NCI-H460 (cell line): ENCODE measurements at regions not wholly inside any gene's neighbourhood (a gene's known extent, or its start where the extent isn't known, plus 50 kb on each side); places are given as distances from the start of the nearest gene placed in this dataset.
"Not testable (repeated sequence)": the region's sequence is repeated elsewhere in the genome, so short reads cannot be mapped to it uniquely, and the experiment has no call there.

Experiments used
- DNase-seq: peaks from one replicate; pipeline ENCODE4 v3.0.0-alpha.2; 2016; ENCODE audit warnings: low read depth; ENCODE audit errors: extremely low read depth

DNA sequence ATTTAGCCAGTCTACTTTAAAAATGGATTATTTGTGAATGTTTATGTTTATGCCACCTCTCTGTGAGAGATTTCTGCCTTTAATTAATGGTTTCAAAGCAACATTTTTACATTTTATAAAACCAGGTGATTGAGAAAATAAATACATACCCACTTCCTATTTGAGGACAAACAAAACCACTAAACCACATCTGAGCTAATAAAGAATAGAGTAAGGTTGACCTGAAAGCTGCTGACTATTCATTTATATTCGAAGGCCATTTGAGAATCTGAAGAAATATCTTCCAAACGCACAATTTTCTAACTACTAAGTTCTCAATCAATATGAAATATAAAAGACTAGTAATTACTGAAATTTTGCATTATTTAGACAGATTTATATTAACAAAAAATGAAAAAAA lies 705.1 kb downstream of the XPNPEP1 start:
- DNase-seq: no peak

DNA sequence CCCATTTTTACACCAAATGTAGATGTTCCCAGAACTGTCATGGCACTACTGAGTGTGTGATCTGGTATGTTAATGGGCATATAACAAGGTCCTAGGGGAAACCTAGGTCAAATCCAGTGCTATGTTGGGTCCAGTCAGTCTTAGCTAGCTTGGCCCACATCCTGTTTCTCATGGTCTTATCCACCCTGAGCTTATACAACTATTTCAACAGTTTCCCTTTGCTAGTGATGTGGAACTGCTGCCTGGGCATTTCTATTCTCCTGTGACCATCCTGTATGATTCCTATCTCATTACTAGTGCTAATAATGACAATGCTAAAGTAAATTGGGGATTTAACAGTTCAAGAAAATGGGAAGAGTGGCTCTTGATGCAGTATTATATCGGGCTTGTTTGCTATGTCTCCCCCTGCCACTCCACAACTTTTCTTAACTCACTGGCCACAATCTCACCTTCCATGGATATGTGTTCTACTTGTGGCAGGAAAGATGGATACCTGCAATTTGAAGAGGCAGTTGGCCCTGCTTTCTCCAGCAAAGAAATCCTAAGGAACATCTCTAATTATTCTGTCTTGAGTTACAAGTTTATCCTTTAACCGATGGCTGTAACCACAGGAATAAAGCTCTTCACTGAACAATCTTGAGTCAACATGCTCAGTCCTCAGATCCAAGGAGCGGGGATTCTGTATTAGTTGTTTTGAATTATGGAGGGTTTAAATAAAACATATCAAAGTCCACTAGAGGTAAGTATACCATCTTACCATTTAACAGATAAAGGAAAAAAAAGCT lies 707.8 kb downstream of the XPNPEP1 start:
- DNase-seq: no peak

DNA sequence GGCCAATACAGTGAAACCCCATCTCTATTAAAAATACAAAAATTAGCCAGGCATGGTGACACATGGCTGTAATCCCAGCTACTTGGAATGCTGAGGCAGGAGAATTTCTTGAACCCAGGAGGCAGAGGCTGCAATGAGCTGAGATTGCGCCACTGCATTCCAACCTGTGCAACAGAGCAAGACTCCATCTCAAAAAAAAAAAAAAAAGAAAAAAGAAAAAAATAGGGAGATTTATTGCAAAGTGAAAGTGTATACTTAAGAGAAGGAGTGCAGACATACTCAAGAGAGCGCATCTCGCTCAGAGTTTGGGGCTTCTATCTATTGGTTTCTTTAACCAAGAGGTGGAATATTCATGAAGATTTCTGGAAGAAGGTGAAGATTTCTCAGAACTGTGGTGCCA lies 708.4 kb downstream of the XPNPEP1 start:
- not testable (repeated sequence) for DNase-seq

DNA sequence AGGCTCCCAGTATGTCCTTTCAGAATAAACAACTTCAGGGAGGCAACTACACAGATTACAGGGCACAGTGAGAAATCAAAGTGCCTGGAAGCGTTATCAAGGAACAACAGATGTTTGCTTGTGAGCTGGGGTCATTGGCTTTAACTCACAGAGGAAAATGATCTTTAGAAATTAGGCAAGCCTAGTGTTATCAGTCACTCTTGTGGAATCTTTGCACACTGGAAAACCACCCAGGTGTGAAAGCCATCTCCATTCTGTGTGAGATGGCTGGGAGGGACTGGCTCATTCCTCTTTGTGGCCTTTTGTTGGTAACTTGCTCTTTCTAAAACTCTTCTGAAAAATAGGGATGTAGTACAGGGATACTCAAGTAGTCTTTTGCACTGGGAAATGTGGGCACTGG lies 716.0 kb downstream of the XPNPEP1 start:
- DNase-seq: no peak

DNA sequence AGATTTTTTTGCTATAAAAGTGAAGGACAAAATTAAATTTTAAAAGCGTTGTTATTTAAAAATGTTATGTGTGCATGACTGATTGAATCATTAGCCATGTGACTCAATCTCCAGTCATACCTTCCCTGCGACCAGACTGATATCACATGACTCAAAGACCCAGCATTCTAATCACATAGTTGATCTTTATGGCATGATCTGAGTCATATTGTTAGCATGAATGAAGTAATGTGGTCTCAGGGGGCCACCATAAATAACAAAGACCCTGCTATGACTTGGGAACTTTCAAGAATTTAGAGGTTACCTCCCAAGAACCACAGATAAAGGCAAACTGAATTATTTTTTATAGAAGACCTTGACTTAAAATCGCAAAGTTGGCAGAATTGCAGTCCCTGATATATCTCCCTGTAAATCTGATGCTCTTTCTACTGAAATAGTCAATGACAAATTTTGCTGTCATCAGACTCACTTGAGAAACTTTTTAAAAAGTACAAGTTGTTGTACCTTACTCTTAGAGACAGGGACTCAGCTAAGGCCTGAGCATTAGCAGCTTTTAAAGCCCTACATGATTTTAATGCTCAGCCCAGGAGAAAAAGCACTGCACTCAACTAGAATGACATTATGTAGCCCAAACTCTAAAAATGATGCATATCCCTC lies 717.3 kb downstream of the XPNPEP1 start:
- no peak for DNase-seq

DNA sequence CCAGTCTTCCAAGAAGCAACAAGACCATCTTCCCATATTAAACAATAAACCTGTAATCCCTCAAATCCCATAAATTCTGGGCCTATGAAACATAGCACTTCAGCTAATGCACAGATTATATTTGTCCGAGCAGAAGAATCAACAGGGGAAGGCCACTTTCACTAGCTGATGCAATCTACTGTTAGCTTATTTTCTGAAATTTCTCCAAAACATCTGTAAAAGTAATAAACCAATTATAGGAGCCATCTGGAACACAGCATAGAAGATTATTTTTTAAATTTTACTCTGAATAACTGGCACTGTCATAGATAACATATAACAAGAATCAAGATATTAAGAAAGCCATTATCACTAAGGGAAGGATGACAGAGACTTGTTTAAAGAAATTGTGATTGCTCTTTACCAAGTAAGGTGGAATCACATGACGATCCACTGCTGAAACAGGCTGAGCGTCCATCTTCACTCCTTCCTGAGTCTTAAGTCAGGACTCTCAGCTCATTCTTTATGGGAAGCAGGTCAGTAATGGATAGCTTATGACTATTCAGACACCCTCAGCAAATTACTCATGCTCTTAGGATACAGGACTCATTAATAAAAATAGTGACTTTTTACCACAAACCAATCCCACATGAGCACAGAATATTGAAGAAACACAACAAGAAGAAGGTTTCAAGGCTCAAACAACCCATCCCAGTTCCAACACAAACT lies 719.5 kb downstream of the XPNPEP1 start:
- DNase-seq: no peak

DNA sequence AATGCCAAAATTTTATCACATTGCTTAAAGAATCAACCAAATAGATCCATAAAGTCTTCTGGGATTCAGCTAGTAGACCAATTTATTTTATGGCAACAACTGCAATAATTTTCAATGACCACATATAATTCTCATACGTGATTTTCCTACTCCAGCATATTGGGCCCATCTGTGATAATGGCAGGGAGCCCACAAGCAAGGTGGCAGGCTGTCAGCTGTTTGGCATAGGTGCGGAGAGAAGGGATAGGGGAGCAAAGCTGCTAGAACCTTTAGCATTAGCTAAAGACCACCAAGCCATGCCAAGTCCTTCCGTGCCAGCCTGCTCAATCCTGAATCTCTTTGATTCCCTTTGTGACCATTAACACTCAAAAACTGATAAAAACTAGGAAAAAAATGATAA lies 721.2 kb downstream of the XPNPEP1 start:
- DNase-seq: no peak

DNA sequence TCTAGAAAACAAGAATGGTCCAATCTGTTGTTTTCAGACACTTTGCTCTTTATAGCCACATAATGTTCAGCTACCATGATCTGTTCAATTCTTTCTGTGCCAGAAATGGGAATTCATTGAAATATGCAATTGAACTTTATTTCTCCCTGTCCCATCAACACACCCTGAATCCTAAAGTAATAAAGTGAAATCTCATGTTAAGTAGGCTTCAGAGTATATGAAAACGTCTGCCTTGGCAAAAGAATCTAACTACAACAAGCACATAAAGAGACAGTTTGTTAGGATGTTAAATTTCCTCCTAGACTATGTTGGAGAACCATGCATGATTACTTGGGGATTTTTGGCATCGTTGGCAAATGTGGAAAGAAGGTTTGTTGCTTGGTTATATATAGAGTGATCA lies 722.7 kb downstream of the XPNPEP1 start:
- DNase-seq: no peak

DNA sequence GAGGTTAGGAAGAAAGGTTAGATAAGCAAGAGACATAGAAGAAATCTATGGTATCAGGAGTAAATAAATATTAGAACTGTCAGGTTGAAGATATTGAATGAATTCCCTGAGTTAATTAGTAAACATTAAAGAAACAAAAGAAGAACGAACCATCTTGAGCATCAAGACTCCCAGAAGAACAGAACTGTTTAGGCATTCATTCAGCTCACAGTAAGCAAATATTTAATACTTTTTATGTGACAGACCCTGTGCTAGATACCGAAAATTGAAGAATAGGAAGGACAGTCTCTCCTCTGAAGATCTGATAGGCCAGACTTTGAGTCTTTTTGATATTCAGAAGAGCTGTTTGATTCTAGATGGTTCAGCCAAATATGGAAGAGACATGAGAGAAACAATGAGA lies 731.5 kb downstream of the XPNPEP1 start:
- DNase-seq: no peak

DNA sequence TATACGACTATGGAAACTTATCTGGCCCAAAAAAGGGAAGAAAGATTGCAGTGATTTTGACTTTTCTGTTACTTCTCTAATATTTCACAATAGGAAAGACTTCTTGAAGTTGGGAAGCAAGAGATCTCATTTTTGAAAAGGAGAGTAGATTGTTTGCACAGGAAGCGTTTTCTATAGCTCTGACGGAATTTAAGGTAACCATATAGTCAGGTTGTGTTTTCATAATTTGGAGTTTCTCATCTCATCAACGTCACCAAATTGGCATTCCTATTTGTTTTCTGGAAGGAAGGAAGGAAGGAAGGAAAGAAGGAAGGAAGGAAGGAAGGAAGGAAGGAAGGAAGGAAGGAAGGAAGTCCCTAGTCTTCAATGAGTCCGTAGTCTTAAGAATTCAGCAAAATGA lies 732.0 kb downstream of the XPNPEP1 start:
- DNase-seq: no peak

DNA sequence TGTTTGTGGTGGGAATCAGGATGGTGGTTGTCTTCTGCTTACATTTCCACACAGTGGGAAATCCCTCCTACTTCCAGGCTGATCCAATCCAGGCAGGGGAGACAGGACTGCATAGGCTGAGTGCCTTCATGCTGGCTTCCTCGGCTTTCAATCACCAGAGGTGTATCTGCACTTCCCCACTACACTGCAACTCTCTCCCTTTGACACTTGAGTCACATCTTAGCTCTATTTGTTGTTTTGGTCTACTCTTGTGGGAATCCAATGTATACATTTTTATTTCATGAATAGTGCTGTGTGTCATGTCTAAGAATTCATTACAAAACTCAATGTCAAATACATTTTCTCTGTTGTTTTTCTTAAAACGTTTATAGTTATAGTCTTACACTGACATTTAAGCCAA lies 735.6 kb downstream of the XPNPEP1 start:
- DNase-seq: no peak

DNA sequence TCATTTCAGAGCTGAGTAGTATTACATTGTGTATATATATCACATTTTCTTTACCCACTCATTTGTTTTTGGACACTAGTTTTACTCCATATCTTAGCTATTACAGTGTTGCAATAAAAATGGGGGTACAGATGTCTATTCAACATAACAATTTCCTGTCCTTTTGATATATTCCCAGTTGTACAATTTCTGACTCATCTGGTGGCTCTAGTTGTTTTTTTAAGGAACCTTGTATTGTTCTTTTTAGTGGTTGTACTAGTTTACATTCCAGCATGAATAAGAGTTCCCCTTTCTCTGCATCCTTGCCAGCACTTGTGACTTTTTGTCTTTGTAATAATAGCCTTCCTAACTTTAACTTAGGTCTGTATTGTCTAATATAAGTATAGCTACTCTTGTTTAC lies 739.9 kb downstream of the XPNPEP1 start:
- no peak for DNase-seq

DNA sequence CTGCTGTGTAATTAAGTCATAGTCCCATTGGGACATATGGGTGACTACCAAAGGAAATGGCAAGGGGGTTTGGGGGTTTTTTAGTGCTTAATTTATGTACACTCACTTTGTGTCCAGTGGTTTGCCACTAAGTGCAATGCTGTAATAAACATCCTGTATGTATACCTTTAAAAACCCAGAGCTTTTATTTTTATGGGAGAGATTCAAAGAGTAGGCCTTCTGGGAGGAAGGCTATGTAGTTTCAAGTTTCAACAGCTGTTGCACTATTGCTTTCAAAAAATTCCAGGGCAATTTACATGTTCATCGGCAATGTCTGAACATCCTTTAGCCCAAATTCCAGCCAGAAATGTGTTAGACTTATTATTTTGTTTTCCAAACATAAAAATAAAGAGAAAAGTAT lies 744.7 kb downstream of the XPNPEP1 start:
- DNase-seq: no peak

DNA sequence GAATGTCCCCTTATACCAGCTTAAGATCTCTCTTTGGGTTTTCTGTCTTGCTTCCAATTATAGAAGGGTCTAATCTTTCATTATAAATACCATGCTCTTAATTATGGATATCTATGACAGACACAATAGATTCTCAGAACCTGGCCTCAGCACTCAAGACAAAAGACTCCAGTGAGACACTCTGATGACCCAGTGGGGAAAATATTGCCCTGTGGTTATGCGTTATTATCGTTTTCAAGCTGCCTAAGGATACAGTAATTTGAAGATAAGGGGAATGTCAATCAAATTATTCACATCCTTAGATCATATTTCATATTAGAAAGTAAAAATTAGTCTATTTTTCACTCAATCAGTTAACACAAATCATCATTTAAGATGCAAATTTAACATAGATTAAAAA lies 748.8 kb downstream of the XPNPEP1 start:
- DNase-seq: no peak

DNA sequence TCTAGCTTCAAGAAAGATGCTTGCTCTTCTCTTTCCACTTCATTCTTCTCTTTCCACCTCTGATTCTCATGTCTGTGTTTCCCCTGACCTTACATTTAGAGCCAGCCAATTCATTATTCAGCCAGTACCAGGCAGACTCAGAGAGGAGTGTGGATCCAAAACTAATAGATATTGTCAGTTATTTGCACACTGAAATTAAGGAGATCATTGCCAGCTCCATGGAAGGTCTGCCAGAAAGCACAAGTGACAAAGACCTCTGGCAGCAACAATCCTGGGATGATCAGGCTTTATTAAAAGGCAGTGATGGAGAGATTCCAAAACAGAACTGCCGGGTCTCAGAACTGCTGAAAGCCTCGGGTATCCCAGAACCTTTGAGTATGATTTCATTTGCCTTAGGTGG lies 749.4 kb downstream of the XPNPEP1 start:
- no peak for DNase-seq

DNA sequence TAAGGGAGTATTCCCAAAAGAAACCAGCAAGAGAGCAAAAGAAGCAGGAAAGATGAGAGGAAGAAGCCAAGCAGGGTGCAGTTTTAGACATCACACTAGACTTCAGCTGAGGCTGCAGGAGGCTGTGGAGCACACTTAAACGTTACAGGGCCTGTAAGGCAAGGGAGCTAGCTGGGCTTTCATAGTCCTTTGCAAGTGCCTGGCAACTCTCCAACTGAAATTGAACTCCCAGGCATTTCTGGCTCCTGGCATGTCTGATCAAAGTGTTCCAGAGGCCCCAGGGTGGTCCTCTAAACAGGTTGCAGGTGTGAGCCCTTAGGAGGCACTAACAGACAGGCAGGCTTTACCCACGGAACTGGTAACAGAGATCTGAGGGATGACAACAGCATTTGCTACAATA lies 750.2 kb downstream of the XPNPEP1 start:
- DNase-seq: no peak

DNA sequence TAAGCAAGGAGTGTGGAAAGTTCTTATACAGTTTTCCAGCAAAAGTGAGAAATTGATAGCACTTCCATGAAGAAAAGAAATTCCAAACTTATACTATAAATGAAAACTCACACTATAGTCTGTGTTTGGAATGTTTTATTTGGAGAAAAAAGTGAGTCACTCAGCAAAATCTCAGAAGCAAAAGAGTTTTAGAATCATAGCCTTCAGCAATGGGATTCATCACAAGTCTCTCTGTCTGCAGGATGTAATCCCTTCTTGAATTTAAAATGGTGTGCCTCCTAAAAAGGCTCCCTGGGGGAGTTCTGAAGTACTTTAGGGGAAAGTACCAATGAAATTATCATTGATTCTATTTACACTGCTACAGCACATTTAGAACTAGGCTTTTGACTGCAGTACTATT lies 756.4 kb downstream of the XPNPEP1 start:
- no peak for DNase-seq

DNA sequence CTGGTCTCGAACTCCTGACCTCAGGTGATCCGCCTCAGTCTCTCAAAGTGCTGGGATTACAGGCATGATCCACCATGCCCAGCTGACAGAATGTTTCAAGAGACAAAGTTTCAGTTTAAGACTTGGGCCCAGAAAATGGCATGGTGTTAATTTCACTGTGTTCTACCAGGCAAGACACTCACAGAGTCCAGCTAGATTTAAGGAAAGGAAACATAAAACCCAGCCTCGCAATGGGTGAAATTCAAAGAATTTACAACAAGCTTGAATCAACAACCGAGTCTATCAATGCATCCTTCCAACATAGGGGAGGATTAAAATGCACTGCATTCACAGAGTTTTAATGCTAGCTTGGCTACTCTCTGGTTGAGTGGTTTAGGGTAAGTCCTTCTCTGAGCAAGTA lies 764.0 kb downstream of the XPNPEP1 start:
- DNase-seq: no peak

DNA sequence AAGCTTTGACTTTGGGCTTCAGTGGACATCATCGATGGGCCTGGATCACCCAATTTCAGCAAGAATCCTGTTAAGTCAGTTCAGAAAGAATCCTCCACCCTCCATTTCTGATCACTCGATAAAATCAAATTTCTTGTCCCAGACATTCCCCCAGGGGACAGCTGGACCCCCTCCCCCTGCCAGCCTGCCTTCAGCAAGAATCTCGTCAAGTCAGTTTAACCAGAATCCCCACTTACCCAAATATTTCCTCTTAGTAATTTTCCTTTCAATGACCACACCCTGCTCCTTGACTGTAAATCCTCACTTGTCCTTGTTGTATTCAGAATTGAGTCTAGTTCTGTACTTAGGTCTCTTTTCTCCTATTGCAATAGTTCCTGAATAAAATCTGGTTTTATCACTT lies 766.9 kb downstream of the XPNPEP1 start:
- no peak for DNase-seq

DNA sequence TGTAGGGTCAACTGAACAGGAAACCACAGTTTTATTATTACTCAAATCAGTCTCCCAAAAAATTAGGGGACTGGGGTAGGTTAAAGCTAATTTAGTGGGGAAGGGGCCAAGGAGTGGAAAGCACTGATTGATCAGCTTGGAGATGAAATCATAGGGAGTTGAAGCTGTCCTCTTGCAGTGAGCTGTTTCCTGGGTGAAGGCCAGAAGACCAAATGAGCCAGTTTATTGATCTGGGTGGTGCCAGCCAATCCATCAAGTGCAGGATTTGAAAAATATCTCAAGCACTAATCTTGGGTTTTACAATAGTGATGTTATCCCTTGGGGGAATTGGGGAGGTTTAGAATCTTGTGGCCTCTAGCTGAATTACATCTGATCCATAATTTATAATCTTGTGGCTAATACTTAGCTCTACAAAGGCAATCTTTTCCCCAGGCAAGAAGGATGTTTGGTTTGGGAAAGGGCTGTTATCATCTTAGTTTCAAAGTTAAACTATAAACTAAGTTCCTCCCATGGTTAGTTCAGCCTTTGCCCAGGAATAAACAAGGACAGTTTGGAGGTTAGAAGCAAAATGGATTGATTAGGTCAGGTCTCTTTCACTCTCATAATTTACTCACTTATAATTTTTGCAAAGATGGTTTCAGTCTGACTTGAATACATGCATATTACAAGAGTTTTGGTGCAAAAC lies 773.5 kb downstream of the XPNPEP1 start:
- DNase-seq: no peak

DNA sequence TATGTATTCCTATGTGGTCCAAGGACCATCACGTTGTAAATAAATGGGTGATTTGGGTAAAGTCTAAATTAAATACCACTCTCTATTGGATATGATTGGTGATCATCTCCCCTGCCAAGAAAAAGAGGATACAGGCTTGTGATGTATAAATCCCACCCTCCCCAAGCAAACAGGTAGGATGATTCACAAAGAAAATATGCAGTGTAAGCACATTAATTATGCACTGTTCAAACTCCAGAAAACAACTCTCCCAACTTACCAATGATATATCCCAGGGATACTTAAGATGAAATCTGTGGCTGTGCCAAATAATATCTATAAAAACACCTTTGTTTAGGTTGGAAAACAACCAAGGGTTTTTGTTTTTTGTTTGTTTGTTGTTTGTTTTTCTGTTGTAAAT lies 795.9 kb downstream of the XPNPEP1 start:
- DNase-seq: no peak
